Esophagus squamous epithelium (tissue), 4 donors: ENCODE measurements at regions not wholly inside any gene's neighbourhood (a gene's known extent, or its start where the extent isn't known, plus 50 kb on each side); places are given as distances from the start of the nearest gene placed in this dataset.

Experiments used
- POLR2A ChIP-seq, 4 donors: fragments of 450-650 bp; IDR thresholded peaks; one replicate each; pipeline ENCODE4 v1.6.1; 2017; ENCODE audit warnings: antibody characterized with exemption in 4 of 4, mild to moderate bottlenecking in 4 of 4, moderate library complexity in 3 of 4
- TF ChIP-seq, protein P1 (sequence below), 6 experiments: fragments of 450-650 bp in 4 of 6; fragments of 200-600 bp in 2 of 6; sonication (generic) in 2 of 6; IDR thresholded peaks; one replicate each; pipeline ENCODE4 v1.5.1; 2016 to 2019; ENCODE audit warnings: antibody characterized with exemption in 6 of 6, mild to moderate bottlenecking in 4 of 6, moderate library complexity in 4 of 6

DNA sequence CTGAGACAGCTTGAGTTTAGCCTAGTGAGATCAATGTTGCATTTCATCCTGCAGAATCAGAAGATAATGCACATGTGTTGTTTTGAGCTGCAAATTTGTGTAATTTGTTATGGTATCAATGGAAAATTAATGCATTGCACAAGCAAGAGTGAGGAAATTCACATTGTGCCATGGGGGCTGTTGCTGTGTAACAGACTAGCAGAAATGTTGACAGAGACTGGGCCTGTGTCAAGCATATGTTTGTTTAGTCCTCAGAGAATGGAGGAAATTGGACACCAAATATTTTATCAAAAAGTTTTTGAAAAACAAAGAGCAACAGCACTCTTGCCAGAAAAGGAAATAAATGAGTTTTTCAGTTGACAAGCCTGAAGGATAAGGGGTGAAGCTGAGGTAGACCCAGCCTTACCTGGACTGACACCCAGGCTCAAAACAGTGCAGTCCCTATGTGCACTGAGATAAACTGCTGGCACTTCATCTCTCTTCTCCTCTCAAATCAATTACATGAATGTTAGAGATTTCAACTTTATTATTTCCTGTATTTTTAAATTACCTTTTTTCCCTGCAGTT lies 1150.0 kb downstream of the FSCB start:
- TF ChIP-seq, protein P1, sequence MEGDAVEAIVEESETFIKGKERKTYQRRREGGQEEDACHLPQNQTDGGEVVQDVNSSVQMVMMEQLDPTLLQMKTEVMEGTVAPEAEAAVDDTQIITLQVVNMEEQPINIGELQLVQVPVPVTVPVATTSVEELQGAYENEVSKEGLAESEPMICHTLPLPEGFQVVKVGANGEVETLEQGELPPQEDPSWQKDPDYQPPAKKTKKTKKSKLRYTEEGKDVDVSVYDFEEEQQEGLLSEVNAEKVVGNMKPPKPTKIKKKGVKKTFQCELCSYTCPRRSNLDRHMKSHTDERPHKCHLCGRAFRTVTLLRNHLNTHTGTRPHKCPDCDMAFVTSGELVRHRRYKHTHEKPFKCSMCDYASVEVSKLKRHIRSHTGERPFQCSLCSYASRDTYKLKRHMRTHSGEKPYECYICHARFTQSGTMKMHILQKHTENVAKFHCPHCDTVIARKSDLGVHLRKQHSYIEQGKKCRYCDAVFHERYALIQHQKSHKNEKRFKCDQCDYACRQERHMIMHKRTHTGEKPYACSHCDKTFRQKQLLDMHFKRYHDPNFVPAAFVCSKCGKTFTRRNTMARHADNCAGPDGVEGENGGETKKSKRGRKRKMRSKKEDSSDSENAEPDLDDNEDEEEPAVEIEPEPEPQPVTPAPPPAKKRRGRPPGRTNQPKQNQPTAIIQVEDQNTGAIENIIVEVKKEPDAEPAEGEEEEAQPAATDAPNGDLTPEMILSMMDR (IDR thresholded peaks at IDR 0.05): no peak
- TF ChIP-seq POLR2A (IDR thresholded peaks at IDR 0.05): no peak
